GM12864 (cell line): ENCODE measurements at regions not wholly inside any gene's neighbourhood (a gene's known extent, or its start where the extent isn't known, plus 50 kb on each side); places are given as distances from the start of the nearest gene placed in this dataset.

Source experiments
- DNase-seq: peaks from one replicate; pipeline ENCODE4 v3.0.0-alpha.2; 2011; ENCODE audit warnings: low read depth
- H3K4me3 ChIP-seq: 2 replicates; pipeline ENCODE4 v1.5.1; 2011; ENCODE audit warnings: mild to moderate bottlenecking, low read depth, low read length, control low read depth
- CTCF ChIP-seq: IDR thresholded peaks from 2 replicates; pipeline ENCODE4 v1.5.1; 2011; ENCODE audit warnings: low read depth, mild to moderate bottlenecking, moderate library complexity, low read length, control low read depth, inconsistent platforms; ENCODE audit errors: missing control alignments

- TF ChIP-seq CTCF, result no peak
- no peak for DNase-seq
- no peak overlapping the region for H3K4me3 ChIP-seq
Measured at GRCh38 chr12:91335699-91336098, 153.1 kb upstream of the DCN start.

- H3K4me3 ChIP-seq, result no peak overlapping the region
- no peak for DNase-seq
- TF ChIP-seq CTCF, result no peak
Measured at GRCh38 chr12:91333966-91334365, 151.3 kb upstream of the DCN start.

- TF ChIP-seq CTCF, result no peak
- H3K4me3 ChIP-seq, result no peak overlapping the region
- no peak for DNase-seq
Measured at GRCh38 chr12:91332302-91332701, 149.7 kb upstream of the DCN start.

- no peak for DNase-seq
- no peak overlapping the region for H3K4me3 ChIP-seq
- TF ChIP-seq CTCF, result no peak
Measured at GRCh38 chr12:91331371-91331770, 148.8 kb upstream of the DCN start.

GRCh38 chr12:91328451-91328850, 145.8 kb upstream of the DCN start:
- no peak overlapping the region for H3K4me3 ChIP-seq
- no peak for TF ChIP-seq CTCF
- no peak for DNase-seq

GRCh38 chr12:91327889-91328288, 145.3 kb upstream of the DCN start:
- no peak for TF ChIP-seq CTCF
- H3K4me3 ChIP-seq, result no peak overlapping the region

GRCh38 chr12:91327131-91327530, 144.5 kb upstream of the DCN start:
- TF ChIP-seq CTCF, result no peak
- no peak overlapping the region for H3K4me3 ChIP-seq
- DNase-seq, result no peak

More at GRCh38 chr12:91327889-91328288, 145.3 kb upstream of the DCN start:
- DNase-seq, result no peak
